Liver (tissue), 8 donors: ENCODE measurements at regions not wholly inside any gene's neighbourhood (a gene's known extent, or its start where the extent isn't known, plus 50 kb on each side); places are given as distances from the start of the nearest gene placed in this dataset.

ENCODE experiments used
- DNase-seq: peaks from one replicate; pipeline ENCODE4 v3.0.0-alpha.2; 2017; ENCODE audit warnings: low spot score
- H3K27ac ChIP-seq, 2 donors: one replicate each; pipeline ENCODE4 v1.7.0; 2013; ENCODE audit warnings: inconsistent platforms in 2 of 2, low read length in 2 of 2, control low read depth in 1 of 2, low read depth in 1 of 2, mild to moderate bottlenecking in 1 of 2
- H3K27me3 ChIP-seq, 4 donors: one replicate each; pipeline versions ENCODE4 v1.6.1 to v1.7.0; 2013; ENCODE audit warnings: low read length in 3 of 4, inconsistent platforms in 1 of 4, mild to moderate bottlenecking in 1 of 4, moderate library complexity in 1 of 4; ENCODE audit not compliant: control insufficient read depth in 4 of 4, insufficient read depth in 4 of 4
- H3K36me3 ChIP-seq, 4 donors: one replicate each; pipeline versions ENCODE4 v1.6.1 to v1.7.0; 2013; ENCODE audit warnings: low read length in 3 of 4, mild to moderate bottlenecking in 3 of 4, low read depth in 1 of 4, moderate library complexity in 1 of 4; ENCODE audit not compliant: control insufficient read depth in 4 of 4, insufficient read depth in 3 of 4
- H3K4me1 ChIP-seq, 4 donors: one replicate each; pipeline versions ENCODE4 v1.6.1 to v1.7.0; 2013; ENCODE audit warnings: low read length in 3 of 4, mild to moderate bottlenecking in 3 of 4, moderate library complexity in 1 of 4; ENCODE audit not compliant: control insufficient read depth in 4 of 4, insufficient read depth in 4 of 4
- H3K4me3 ChIP-seq, 3 donors: one replicate each; pipeline versions ENCODE4 v1.6.1 to v1.7.0; 2013; ENCODE audit warnings: low read length in 3 of 3, control low read depth in 1 of 3, low read depth in 1 of 3, mild to moderate bottlenecking in 1 of 3
- H3K9ac ChIP-seq, 2 donors: one replicate each; pipeline ENCODE4 v1.7.0; 2013; ENCODE audit warnings: low read length in 2 of 2, mild to moderate bottlenecking in 2 of 2, moderate library complexity in 2 of 2, control low read depth in 1 of 2, low read depth in 1 of 2
- H3K9me3 ChIP-seq, 4 donors: one replicate each; pipeline versions ENCODE4 v1.6.1 to v1.7.0; 2013; ENCODE audit warnings: low read length in 3 of 4; ENCODE audit not compliant: control insufficient read depth in 4 of 4
- EGR1 ChIP-seq, 2 donors: IDR thresholded peaks; 2 replicates each; pipeline ENCODE4 v1.6.1; 2016 to 2018; ENCODE audit warnings: antibody characterized with exemption in 2 of 2, low read depth in 2 of 2
- FOXA1 ChIP-seq: IDR thresholded peaks from 2 replicates; pipeline ENCODE4 v1.6.1; 2016; ENCODE audit warnings: antibody characterized with exemption
- FOXA2 ChIP-seq: IDR thresholded peaks from 2 replicates; pipeline ENCODE4 v1.6.1; 2016; ENCODE audit warnings: antibody characterized with exemption
- GABPA ChIP-seq, 2 donors: IDR thresholded peaks in 1 of 2; conservative IDR thresholded peaks in 1 of 2; 2 replicates each; pipeline ENCODE4 v1.6.1; 2016; ENCODE audit warnings: antibody characterized with exemption in 2 of 2, mild to moderate bottlenecking in 1 of 2, moderate library complexity in 1 of 2
- HNF4A ChIP-seq, 2 donors: conservative IDR thresholded peaks; 2 replicates each; pipeline ENCODE4 v1.6.1; 2016; ENCODE audit warnings: antibody characterized with exemption in 2 of 2, mild to moderate bottlenecking in 2 of 2
- MAX ChIP-seq: IDR thresholded peaks from 2 replicates; pipeline ENCODE4 v1.6.1; 2016; ENCODE audit warnings: antibody characterized with exemption
- NR2F2 ChIP-seq: IDR thresholded peaks from 2 replicates; pipeline ENCODE4 v1.6.1; 2016; ENCODE audit warnings: antibody characterized with exemption
- RAD21 ChIP-seq, 2 donors: IDR thresholded peaks; 2 replicates each; pipeline ENCODE4 v1.6.1; 2016; ENCODE audit warnings: antibody characterized with exemption in 2 of 2, mild to moderate bottlenecking in 2 of 2
- REST ChIP-seq: IDR thresholded peaks from 2 replicates; pipeline ENCODE4 v1.6.1; 2016; ENCODE audit warnings: antibody characterized with exemption, mild to moderate bottlenecking
- RXRA ChIP-seq, 2 donors: IDR thresholded peaks; 2 replicates each; pipeline ENCODE4 v1.6.1; 2017 to 2018; ENCODE audit warnings: antibody characterized with exemption in 2 of 2, mild to moderate bottlenecking in 1 of 2
- SP1 ChIP-seq: IDR thresholded peaks from 2 replicates; pipeline ENCODE4 v1.6.1; 2018; ENCODE audit warnings: antibody characterized with exemption, mild to moderate bottlenecking
- TAF1 ChIP-seq: conservative IDR thresholded peaks from 2 replicates; pipeline ENCODE4 v1.6.1; 2016; ENCODE audit warnings: antibody characterized with exemption, mild to moderate bottlenecking
- YY1 ChIP-seq: IDR thresholded peaks from 2 replicates; pipeline ENCODE4 v1.6.1; 2016; ENCODE audit warnings: antibody characterized with exemption, mild to moderate bottlenecking
- ZBTB33 ChIP-seq: IDR thresholded peaks from 2 replicates; pipeline ENCODE4 v1.6.1; 2016; ENCODE audit warnings: antibody characterized with exemption
- WGBS: extraction: QIAGEN DNeasy Blood & Tissue Kit; methylation state at CpG from one replicate; pipeline ENCODE4 v1.1.7; 2013; 5-methylcytosine and 5-hydroxymethylcytosine counted together
- TF ChIP-seq, protein P1 (sequence below): fragments of 150-350 bp; IDR thresholded peaks from 2 replicates; pipeline ENCODE4 v1.5.1; 2017; ENCODE audit warnings: improper control_type of control experiment, low read depth, low read length; ENCODE audit not compliant: missing input control
- TF ChIP-seq, protein P2 (sequence below): IDR thresholded peaks from 2 replicates; pipeline ENCODE4 v1.6.1; 2016; ENCODE audit warnings: antibody characterized with exemption
- donor health status: healthy.
- donor health status: healthy.
- donor health status: healthy.
- donor health status: healthy.
- donor health status: healthy.

DNA sequence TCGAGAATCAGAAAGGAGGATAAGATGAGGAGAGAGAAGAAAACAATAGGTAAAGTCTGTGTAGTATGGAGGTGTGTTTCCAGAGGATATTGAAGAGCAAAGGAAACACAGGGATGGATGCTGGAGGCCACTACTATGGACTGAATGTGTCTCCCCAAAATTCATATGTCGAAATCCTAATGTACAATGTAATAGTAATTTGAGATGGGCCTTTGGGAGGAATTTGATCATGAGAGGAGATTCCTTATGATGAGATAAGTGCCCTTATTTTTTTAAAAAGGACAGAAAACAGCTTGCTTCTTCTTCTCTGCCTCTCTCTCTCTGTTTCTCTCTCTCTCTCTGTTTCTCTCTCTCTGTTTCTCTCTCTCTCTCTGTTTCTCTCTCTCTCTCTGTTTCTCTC lies 602.2 kb upstream of the ADAMTS5 start (continued):
- TF ChIP-seq ZBTB33: no peak

DNA sequence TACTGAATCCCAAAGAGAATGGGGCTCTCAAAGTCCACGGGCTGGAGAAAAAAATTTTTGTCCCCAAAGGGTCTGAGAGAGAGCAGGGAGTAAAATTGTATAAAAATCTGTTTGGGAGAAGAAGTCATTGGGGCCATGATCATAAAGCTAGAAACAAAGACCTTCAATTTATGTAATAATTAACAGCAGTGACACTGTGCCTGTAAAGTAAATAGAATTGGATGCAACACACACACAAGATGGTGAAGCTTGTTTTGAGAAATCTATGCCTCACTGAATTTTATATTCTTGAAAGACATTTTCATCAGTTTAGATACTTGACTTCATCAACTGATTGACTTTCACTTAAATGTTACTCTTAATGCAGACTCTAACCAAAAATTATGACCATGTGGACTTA lies 600.5 kb upstream of the ADAMTS5 start:
- Histone ChIP-seq H3K27ac (no peak overlapping the region), H3K9ac (no peak overlapping the region), H3K27me3 (peaks cover 0 to 3% (median 0%) of the 10 kb centered on the region in 4 donors), H3K9me3 (no peaks in the 10 kb centered on the region), H3K4me3 (no peak overlapping the region), H3K4me1 (no peaks in the 10 kb centered on the region), H3K36me3 (no peaks in the 10 kb centered on the region)
- no peak for DNase-seq
- WGBS: 77% methylated on average over 1 of the region's 1 CpG
- TF ChIP-seq, protein P1, sequence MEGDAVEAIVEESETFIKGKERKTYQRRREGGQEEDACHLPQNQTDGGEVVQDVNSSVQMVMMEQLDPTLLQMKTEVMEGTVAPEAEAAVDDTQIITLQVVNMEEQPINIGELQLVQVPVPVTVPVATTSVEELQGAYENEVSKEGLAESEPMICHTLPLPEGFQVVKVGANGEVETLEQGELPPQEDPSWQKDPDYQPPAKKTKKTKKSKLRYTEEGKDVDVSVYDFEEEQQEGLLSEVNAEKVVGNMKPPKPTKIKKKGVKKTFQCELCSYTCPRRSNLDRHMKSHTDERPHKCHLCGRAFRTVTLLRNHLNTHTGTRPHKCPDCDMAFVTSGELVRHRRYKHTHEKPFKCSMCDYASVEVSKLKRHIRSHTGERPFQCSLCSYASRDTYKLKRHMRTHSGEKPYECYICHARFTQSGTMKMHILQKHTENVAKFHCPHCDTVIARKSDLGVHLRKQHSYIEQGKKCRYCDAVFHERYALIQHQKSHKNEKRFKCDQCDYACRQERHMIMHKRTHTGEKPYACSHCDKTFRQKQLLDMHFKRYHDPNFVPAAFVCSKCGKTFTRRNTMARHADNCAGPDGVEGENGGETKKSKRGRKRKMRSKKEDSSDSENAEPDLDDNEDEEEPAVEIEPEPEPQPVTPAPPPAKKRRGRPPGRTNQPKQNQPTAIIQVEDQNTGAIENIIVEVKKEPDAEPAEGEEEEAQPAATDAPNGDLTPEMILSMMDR: no peak
- TF ChIP-seq SP1 (no peak), MAX (no peak), YY1 (no peak), GABPA (IDR thresholded peaks at IDR 0.05 in 1 of 2, conservative IDR thresholded peaks at IDR 0.05 in 1 of 2) (no peak), ZBTB33 (no peak)

DNA sequence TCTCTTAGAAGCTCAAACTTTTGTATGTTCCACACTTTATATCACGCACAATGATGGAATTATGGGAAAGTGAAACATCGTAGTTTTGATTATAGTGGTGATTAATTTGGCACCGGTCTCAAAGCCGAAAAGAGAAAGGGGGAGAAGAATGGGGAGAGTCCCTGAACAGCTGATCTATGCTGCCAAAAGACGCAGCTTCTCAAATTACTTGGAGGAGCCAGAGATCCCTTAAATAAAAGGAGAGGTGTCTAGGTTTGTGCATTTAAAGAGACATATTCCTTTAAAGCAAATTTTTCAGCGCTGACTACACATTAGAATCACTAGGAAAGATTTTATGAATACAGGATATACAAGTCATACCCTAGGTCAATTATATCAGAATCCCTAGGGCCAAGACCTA lies 599.6 kb upstream of the ADAMTS5 start:
- Histone ChIP-seq H3K9ac (no peak overlapping the region), H3K36me3 (no peaks in the 10 kb centered on the region), H3K27ac (no peak overlapping the region), H3K4me3 (no peak overlapping the region), H3K27me3 (peaks cover 0 to 3% (median 0%) of the 10 kb centered on the region in 4 donors), H3K9me3 (no peaks in the 10 kb centered on the region), H3K4me1 (no peaks in the 10 kb centered on the region)
- DNase-seq: no peak
- WGBS: 85% methylated on average over 6 of the region's 6 CpGs
- TF ChIP-seq RAD21 (IDR thresholded peaks at IDR 0.05) (no peak), FOXA2 (no peak), HNF4A (conservative IDR thresholded peaks at IDR 0.05) (no peak), FOXA1 (no peak), REST (no peak), GABPA (IDR thresholded peaks at IDR 0.05 in 1 of 2, conservative IDR thresholded peaks at IDR 0.05 in 1 of 2) (no peak), TAF1 (no peak), RXRA (IDR thresholded peaks at IDR 0.05) (no peak), ZBTB33 (no peak), EGR1 (IDR thresholded peaks at IDR 0.05; ENCODE audit: low read depth in 2 of 2) (no peak), YY1 (no peak), NR2F2 (no peak)
- TF ChIP-seq, protein P1: no peak
- TF ChIP-seq, protein P2, sequence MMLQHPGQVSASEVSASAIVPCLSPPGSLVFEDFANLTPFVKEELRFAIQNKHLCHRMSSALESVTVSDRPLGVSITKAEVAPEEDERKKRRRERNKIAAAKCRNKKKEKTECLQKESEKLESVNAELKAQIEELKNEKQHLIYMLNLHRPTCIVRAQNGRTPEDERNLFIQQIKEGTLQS: no peak
